Gastrocnemius medialis (tissue), 4 donors: ENCODE measurements at regions not wholly inside any gene's neighbourhood (a gene's known extent, or its start where the extent isn't known, plus 50 kb on each side); places are given as distances from the start of the nearest gene placed in this dataset.

Source experiments
- ATAC-seq, 2 donors: fragments of 150-250 bp; one replicate each; pipeline ENCODE4 v1.9.1; 2016
- DNase-seq, 2 donors: peaks; one replicate each; pipeline ENCODE4 v3.0.0-alpha.2; 2019
- H3K27ac ChIP-seq, 4 donors: fragments of 200-600 bp; sonication (generic); 1 replicate in 1 of 4; 2 replicates in 3 of 4; pipeline ENCODE4 v1.5.1; 2016 to 2018; ENCODE audit warnings: mild to moderate bottlenecking in 2 of 4, moderate library complexity in 1 of 4
- H3K27me3 ChIP-seq, 3 donors: fragments of 200-600 bp; sonication (generic) in 2 of 3; 1 replicate in 1 of 3; 2 replicates in 2 of 3; pipeline versions ENCODE4 v1.5.1 to v1.6.0; 2016 to 2019; ENCODE audit warnings: mild to moderate bottlenecking in 1 of 3, moderate library complexity in 1 of 3
- H3K36me3 ChIP-seq, 2 donors: fragments of 200-600 bp; sonication (generic) in 1 of 2; one replicate each; pipeline ENCODE4 v1.5.1; 2017 to 2018
- H3K4me1 ChIP-seq, 2 donors: fragments of 200-600 bp; sonication (generic) in 1 of 2; one replicate each; pipeline ENCODE4 v1.5.1; 2016 to 2017; ENCODE audit warnings: mild to moderate bottlenecking in 2 of 2
- H3K4me3 ChIP-seq, 4 donors: fragments of 200-600 bp; sonication (generic) in 3 of 4; 1 replicate in 1 of 4; 2 replicates in 3 of 4; pipeline ENCODE4 v1.5.1; 2016 to 2019; ENCODE audit warnings: mild to moderate bottlenecking in 2 of 4
- H3K9me3 ChIP-seq, 3 donors: fragments of 200-600 bp; sonication (generic) in 2 of 3; 1 replicate in 1 of 3; 2 replicates in 2 of 3; pipeline ENCODE4 v1.5.1; 2016 to 2019
- CTCF ChIP-seq, 5 experiments: fragments of 450-650 bp in 3 of 5; fragments of 200-600 bp in 2 of 5; sonication (generic) in 2 of 5; IDR thresholded peaks in 4 of 5; conservative IDR thresholded peaks in 1 of 5; 1 replicate in 4 of 5; 2 replicates in 1 of 5; pipeline ENCODE4 v1.5.1; 2016 to 2019; ENCODE audit warnings: antibody characterized with exemption in 5 of 5, mild to moderate bottlenecking in 3 of 5, moderate library complexity in 3 of 5
- POLR2A ChIP-seq, 2 donors: fragments of 450-650 bp; IDR thresholded peaks; one replicate each; pipeline ENCODE4 v1.6.1; 2017; ENCODE audit warnings: antibody characterized with exemption in 2 of 2, mild to moderate bottlenecking in 2 of 2, moderate library complexity in 2 of 2
- in situ Hi-C, 4 donors: fragments of 200-750 bp; cut with MboI; loops; one replicate each; pipeline versions ENCODE4 v1.15.0 to v1.8.0; 2017; ENCODE audit warnings: low sequenced_read_pairs in 4 of 4
- intact Hi-C: fragments of 100-400 bp; cut with DNase I; formaldehyde crosslinking; loops from one replicate; pipeline ENCODE4 v1.15.1; 2023; ENCODE audit warnings: low total_unique reads

GRCh38 chr2:123035541-123035940 lies 989.5 kb upstream of the CNTNAP5 start:
- ATAC-seq = no peak
- intact Hi-C loops (no loop called here), in situ Hi-C loops (no loop called here)
- H3K4me1 ChIP-seq = no peaks in the 10 kb centered on the region
- no peaks in the 10 kb centered on the region for H3K36me3 ChIP-seq
- DNase-seq = no peak
- no peak overlapping the region for H3K27ac ChIP-seq
- TF ChIP-seq CTCF (IDR thresholded peaks at IDR 0.05 in 4 of 5, conservative IDR thresholded peaks at IDR 0.05 in 1 of 5) = no peak
- TF ChIP-seq POLR2A (IDR thresholded peaks at IDR 0.05) = no peak
- no peaks in the 10 kb centered on the region for H3K27me3 ChIP-seq
- no peaks in the 10 kb centered on the region for H3K9me3 ChIP-seq
- H3K4me3 ChIP-seq = no peak overlapping the region

GRCh38 chr2:123036300-123036699 lies 988.8 kb upstream of the CNTNAP5 start:
- Histone ChIP-seq H3K36me3 (no peaks in the 10 kb centered on the region), H3K9me3 (no peaks in the 10 kb centered on the region), H3K4me3 (no peak overlapping the region), H3K27ac (no peak overlapping the region), H3K27me3 (no peaks in the 10 kb centered on the region), H3K4me1 (no peaks in the 10 kb centered on the region)
- no peak for ATAC-seq
- in situ Hi-C loops (no loop called here), intact Hi-C loops (no loop called here)
- TF ChIP-seq POLR2A (IDR thresholded peaks at IDR 0.05) = no peak
- no peak for TF ChIP-seq CTCF (IDR thresholded peaks at IDR 0.05 in 4 of 5, conservative IDR thresholded peaks at IDR 0.05 in 1 of 5)
- no peak for DNase-seq

- no peaks in the 10 kb centered on the region for H3K36me3 ChIP-seq
- H3K27me3 ChIP-seq = no peaks in the 10 kb centered on the region
- in situ Hi-C loops = no loop called here
- ATAC-seq (no peak), DNase-seq (no peak)
- H3K9me3 ChIP-seq = no peaks in the 10 kb centered on the region
- TF ChIP-seq CTCF (IDR thresholded peaks at IDR 0.05 in 4 of 5, conservative IDR thresholded peaks at IDR 0.05 in 1 of 5) = no peak
- TF ChIP-seq POLR2A (IDR thresholded peaks at IDR 0.05) = no peak
- H3K27ac ChIP-seq = no peak overlapping the region
- H3K4me1 ChIP-seq = no peaks in the 10 kb centered on the region
- no peak overlapping the region for H3K4me3 ChIP-seq
- intact Hi-C loops = no loop called here
These were observed 984.6 kb upstream of the CNTNAP5 start for GRCh38 chr2:123040506-123040905.

GRCh38 chr2:123043458-123043857 lies 981.6 kb upstream of the CNTNAP5 start:
- H3K4me3 ChIP-seq = no peak overlapping the region
- no peaks in the 10 kb centered on the region for H3K9me3 ChIP-seq
- H3K27me3 ChIP-seq = no peaks in the 10 kb centered on the region
- in situ Hi-C loops = no loop called here
- no peak for ATAC-seq
- H3K4me1 ChIP-seq = no peaks in the 10 kb centered on the region
- H3K27ac ChIP-seq = no peak overlapping the region
- no peaks in the 10 kb centered on the region for H3K36me3 ChIP-seq
- no peak for DNase-seq
- TF ChIP-seq POLR2A (IDR thresholded peaks at IDR 0.05) (no peak), CTCF (IDR thresholded peaks at IDR 0.05 in 4 of 5, conservative IDR thresholded peaks at IDR 0.05 in 1 of 5) (no peak)
- intact Hi-C loops = no loop called here

- in situ Hi-C loops (no loop called here), intact Hi-C loops (no loop called here)
- no peaks in the 10 kb centered on the region for H3K27me3 ChIP-seq
- H3K4me1 ChIP-seq = no peaks in the 10 kb centered on the region
- DNase-seq (no peak), ATAC-seq (no peak)
- no peaks in the 10 kb centered on the region for H3K36me3 ChIP-seq
- no peak overlapping the region for H3K27ac ChIP-seq
- no peak overlapping the region for H3K4me3 ChIP-seq
- no peaks in the 10 kb centered on the region for H3K9me3 ChIP-seq
- TF ChIP-seq POLR2A (IDR thresholded peaks at IDR 0.05) (no peak), CTCF (IDR thresholded peaks at IDR 0.05 in 4 of 5, conservative IDR thresholded peaks at IDR 0.05 in 1 of 5) (no peak)
These were observed 979.4 kb upstream of the CNTNAP5 start for GRCh38 chr2:123045713-123046112.
